ENCODE measurements at regions not wholly inside any gene's neighbourhood (a gene's known extent, or its start where the extent isn't known, plus 50 kb on each side); places are given as distances from the start of the nearest gene placed in this dataset.

GRCh38 chr13:104683789-104684188 is 1617.6 kb upstream of the SLC10A2 start:
- POLR2A ChIA-PET: no interaction called here
- H3K9me2 ChIP-seq (ENCODE audit: insufficient read depth, low read length): no peaks in the 10 kb centered on the region
- no peaks in the 10 kb centered on the region for H3K36me3 ChIP-seq (ENCODE audit: insufficient read depth, low read length)
- no peak overlapping the region for H3K4me3 ChIP-seq (ENCODE audit: low read depth, low read length, poor library complexity, severe bottlenecking)
- intact Hi-C loops (cut with micrococcal nuclease; ENCODE audit: unreplicated experiment): no loop called here
- no peaks in the 10 kb centered on the region for H3K4me1 ChIP-seq (ENCODE audit: insufficient read depth, low read length, poor library complexity, severe bottlenecking)
- no peaks in the 10 kb centered on the region for H3K9me3 ChIP-seq (ENCODE audit: low read length)
- BruUV-seq (replicated peaks): no TSS peak
- DNase-seq (ENCODE audit: low spot score): no peak
- CTCF ChIA-PET (ENCODE audit: unreplicated experiment): no interaction called here
- H3K27ac ChIP-seq (ENCODE audit: low read depth, low read length, poor library complexity, severe bottlenecking): no peak overlapping the region
- no peak overlapping the region for H3K4me2 ChIP-seq (ENCODE audit: low read length)
- TF ChIP-seq EZH2phosphoT487 (IDR thresholded peaks at IDR 0.05; ENCODE audit: borderline replicate concordance, low read depth, low read length) (no peak), CTCF (conservative IDR thresholded peaks at IDR 0.05; ENCODE audit: low read length) (no peak)
- no peak overlapping the region for H2AFZ ChIP-seq (ENCODE audit: low read length)
- H3K79me2 ChIP-seq (ENCODE audit: insufficient read depth, low read depth, low read length): no peaks in the 10 kb centered on the region
- H4K20me1 ChIP-seq (ENCODE audit: insufficient read depth, low read length): no peaks in the 10 kb centered on the region

DNA sequence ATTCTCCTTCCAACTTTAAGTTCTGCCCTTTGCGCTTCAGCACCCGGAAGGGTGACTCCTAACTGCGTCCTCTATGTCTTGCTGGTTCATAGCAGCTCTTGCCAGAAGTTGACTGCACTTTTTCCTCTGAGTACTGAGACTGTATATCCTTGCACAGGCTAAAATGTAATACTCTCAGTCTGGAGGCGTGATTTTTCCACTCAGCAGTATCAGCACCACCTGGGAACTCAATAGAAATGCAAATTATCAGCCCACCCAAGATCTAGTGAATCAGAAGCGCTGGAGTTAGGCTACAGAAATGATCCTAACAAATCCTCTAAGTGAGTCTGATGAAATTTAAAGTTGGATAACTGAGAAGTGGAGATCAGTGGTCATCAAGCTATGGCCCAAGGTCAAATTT is 1611.9 kb upstream of the SLC10A2 start:
- TF ChIP-seq EZH2phosphoT487 (IDR thresholded peaks at IDR 0.05; ENCODE audit: borderline replicate concordance, low read depth, low read length) (no peak), CTCF (conservative IDR thresholded peaks at IDR 0.05; ENCODE audit: low read length) (no peak)
- no TSS peak for BruUV-seq (replicated peaks)
- intact Hi-C loops (cut with micrococcal nuclease; ENCODE audit: unreplicated experiment): no loop called here

GRCh38 chr13:104671901-104672300 is 1605.7 kb upstream of the SLC10A2 start:
- intact Hi-C loops (cut with micrococcal nuclease; ENCODE audit: unreplicated experiment): no loop called here
- no peak overlapping the region for H3K27ac ChIP-seq (ENCODE audit: low read depth, low read length, poor library complexity, severe bottlenecking)
- H3K4me3 ChIP-seq (ENCODE audit: low read depth, low read length, poor library complexity, severe bottlenecking): no peak overlapping the region
- H3K79me2 ChIP-seq (ENCODE audit: insufficient read depth, low read depth, low read length): no peaks in the 10 kb centered on the region
- no peak for TF ChIP-seq CTCF (conservative IDR thresholded peaks at IDR 0.05; ENCODE audit: low read length)
- no peak for TF ChIP-seq EZH2phosphoT487 (IDR thresholded peaks at IDR 0.05; ENCODE audit: borderline replicate concordance, low read depth, low read length)
- no peaks in the 10 kb centered on the region for H4K20me1 ChIP-seq (ENCODE audit: insufficient read depth, low read length)
- CTCF ChIA-PET (ENCODE audit: unreplicated experiment): no interaction called here
- DNase-seq (ENCODE audit: low spot score): no peak
- H3K9me2 ChIP-seq (ENCODE audit: insufficient read depth, low read length): no peaks in the 10 kb centered on the region
- H3K4me1 ChIP-seq (ENCODE audit: insufficient read depth, low read length, poor library complexity, severe bottlenecking): no peaks in the 10 kb centered on the region
- H3K36me3 ChIP-seq (ENCODE audit: insufficient read depth, low read length): no peaks in the 10 kb centered on the region
- H2AFZ ChIP-seq (ENCODE audit: low read length): no peak overlapping the region
- POLR2A ChIA-PET: no interaction called here
- BruUV-seq (replicated peaks): no TSS peak
- H3K9me3 ChIP-seq (ENCODE audit: low read length): no peaks in the 10 kb centered on the region
- no peak overlapping the region for H3K4me2 ChIP-seq (ENCODE audit: low read length)

More for the DNA sequence above, 1611.9 kb upstream of the SLC10A2 start:
- Histone ChIP-seq H3K4me3 (ENCODE audit: low read depth, low read length, poor library complexity, severe bottlenecking) (no peak overlapping the region), H3K79me2 (ENCODE audit: insufficient read depth, low read depth, low read length) (no peaks in the 10 kb centered on the region), H3K4me2 (ENCODE audit: low read length) (no peak overlapping the region), H3K27ac (ENCODE audit: low read depth, low read length, poor library complexity, severe bottlenecking) (no peak overlapping the region), H2AFZ (ENCODE audit: low read length) (no peak overlapping the region), H3K36me3 (ENCODE audit: insufficient read depth, low read length) (no peaks in the 10 kb centered on the region), H3K9me2 (ENCODE audit: insufficient read depth, low read length) (no peaks in the 10 kb centered on the region), H4K20me1 (ENCODE audit: insufficient read depth, low read length) (no peaks in the 10 kb centered on the region), H3K9me3 (ENCODE audit: low read length) (no peaks in the 10 kb centered on the region), H3K4me1 (ENCODE audit: insufficient read depth, low read length, poor library complexity, severe bottlenecking) (no peaks in the 10 kb centered on the region)
- POLR2A ChIA-PET: no interaction called here
- no peak for DNase-seq (ENCODE audit: low spot score)
- CTCF ChIA-PET (ENCODE audit: unreplicated experiment): no interaction called here

Measured in OCI-LY7 (cell line).